ENCODE measurements at regions not wholly inside any gene's neighbourhood (a gene's known extent, or its start where the extent isn't known, plus 50 kb on each side); places are given as distances from the start of the nearest gene placed in this dataset.

DNA sequence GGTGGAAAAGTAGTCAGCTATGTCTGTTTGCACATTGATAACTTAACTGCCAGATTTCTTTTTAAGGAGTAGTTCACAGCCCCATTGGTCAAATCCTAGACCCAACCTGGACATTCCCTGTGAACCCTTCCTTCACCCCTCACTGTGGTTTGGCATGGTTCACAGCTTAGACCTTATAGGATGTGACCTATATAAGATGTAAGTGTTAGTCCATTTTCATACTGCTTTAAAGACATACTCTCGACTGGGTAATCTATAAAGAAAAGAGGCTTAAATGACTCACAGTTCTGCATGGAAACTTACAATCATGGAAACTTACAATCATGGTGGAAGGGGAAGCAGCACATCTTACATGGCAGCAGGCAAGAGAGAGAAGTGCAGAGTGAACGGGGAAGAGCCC lies 1066.2 kb downstream of the TTLL7 start:
- no peak for TF ChIP-seq EZH2 (IDR thresholded peaks at IDR 0.05)
- TF ChIP-seq POLR2AphosphoS5 (IDR thresholded peaks at IDR 0.05; ENCODE audit: borderline replicate concordance, low read depth, low read length): no peak

Data from SK-N-MC (cell line).